ENCODE measurements at regions not wholly inside any gene's neighbourhood (a gene's known extent, or its start where the extent isn't known, plus 50 kb on each side); places are given as distances from the start of the nearest gene placed in this dataset.

- Histone ChIP-seq H3K79me2 (ENCODE audit: control insufficient read depth, low read length) (no peaks in the 10 kb centered on the region), H3F3A (ENCODE audit: control insufficient read depth, insufficient read depth) (no peaks in the 10 kb centered on the region), H3K4me2 (ENCODE audit: low read length) (no peak overlapping the region), H4K20me1 (ENCODE audit: control insufficient read depth, insufficient read depth, low read depth, low read length) (no peaks in the 10 kb centered on the region), H3K4me1 (ENCODE audit: control insufficient read depth, low read length) (peaks cover 7% of the 10 kb centered on the region), H3K36me3 (ENCODE audit: control insufficient read depth, low read length) (no peaks in the 10 kb centered on the region), H3K9me3 (ENCODE audit: control insufficient read depth, insufficient read depth, low read length) (no peaks in the 10 kb centered on the region), H3K9me2 (replicated peaks; ENCODE audit: control insufficient read depth, low read length) (no peaks in the 10 kb centered on the region), H3K27me3 (ENCODE audit: control insufficient read depth, low read length) (no peaks in the 10 kb centered on the region), H3K4me3 (ENCODE audit: low read length) (no peak overlapping the region), H3K27ac (ENCODE audit: low read depth, low read length) (no peak overlapping the region)
- TF ChIP-seq, protein P1, sequence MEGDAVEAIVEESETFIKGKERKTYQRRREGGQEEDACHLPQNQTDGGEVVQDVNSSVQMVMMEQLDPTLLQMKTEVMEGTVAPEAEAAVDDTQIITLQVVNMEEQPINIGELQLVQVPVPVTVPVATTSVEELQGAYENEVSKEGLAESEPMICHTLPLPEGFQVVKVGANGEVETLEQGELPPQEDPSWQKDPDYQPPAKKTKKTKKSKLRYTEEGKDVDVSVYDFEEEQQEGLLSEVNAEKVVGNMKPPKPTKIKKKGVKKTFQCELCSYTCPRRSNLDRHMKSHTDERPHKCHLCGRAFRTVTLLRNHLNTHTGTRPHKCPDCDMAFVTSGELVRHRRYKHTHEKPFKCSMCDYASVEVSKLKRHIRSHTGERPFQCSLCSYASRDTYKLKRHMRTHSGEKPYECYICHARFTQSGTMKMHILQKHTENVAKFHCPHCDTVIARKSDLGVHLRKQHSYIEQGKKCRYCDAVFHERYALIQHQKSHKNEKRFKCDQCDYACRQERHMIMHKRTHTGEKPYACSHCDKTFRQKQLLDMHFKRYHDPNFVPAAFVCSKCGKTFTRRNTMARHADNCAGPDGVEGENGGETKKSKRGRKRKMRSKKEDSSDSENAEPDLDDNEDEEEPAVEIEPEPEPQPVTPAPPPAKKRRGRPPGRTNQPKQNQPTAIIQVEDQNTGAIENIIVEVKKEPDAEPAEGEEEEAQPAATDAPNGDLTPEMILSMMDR (IDR thresholded peaks at IDR 0.05; ENCODE audit: low read depth, low read length, poor library complexity, severe bottlenecking) = no peak
- TF ChIP-seq EZH2phosphoT487 (IDR thresholded peaks at IDR 0.05; ENCODE audit: borderline replicate concordance, low read length) = no peak
Measured at GRCh38 chr13:40341096-40341471, 325.4 kb downstream of the FOXO1 start.

DNA sequence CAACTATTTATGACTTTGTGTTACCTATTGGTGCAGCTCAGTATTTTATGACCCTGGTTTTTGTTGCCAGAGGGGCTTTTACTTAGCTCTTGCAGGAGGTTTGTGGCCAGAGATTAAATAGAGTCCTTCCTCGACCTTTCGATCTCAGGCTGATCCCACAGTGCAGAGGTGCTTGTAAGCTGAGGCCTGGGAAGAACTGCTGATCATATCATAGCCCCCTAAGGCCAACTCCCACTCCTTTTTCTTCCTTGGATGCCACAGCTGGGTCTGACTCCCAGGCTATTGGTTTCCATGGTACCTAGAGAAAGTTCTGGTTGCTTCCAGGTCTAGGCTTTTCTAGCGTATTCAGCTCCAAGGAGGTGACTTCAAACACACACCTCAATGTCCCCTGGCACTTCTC, 324.9 kb downstream of the FOXO1 start:
- no peak overlapping the region for H3K27ac ChIP-seq (ENCODE audit: low read depth, low read length)

GRCh38 chr13:40342461-40342860, 324.0 kb downstream of the FOXO1 start:
- Histone ChIP-seq H3F3A (ENCODE audit: control insufficient read depth, insufficient read depth) (no peaks in the 10 kb centered on the region), H3K4me2 (ENCODE audit: low read length) (no peak overlapping the region), H3K9me3 (ENCODE audit: control insufficient read depth, insufficient read depth, low read length) (no peaks in the 10 kb centered on the region), H3K79me2 (ENCODE audit: control insufficient read depth, low read length) (no peaks in the 10 kb centered on the region), H3K4me1 (ENCODE audit: control insufficient read depth, low read length) (peaks cover 5% of the 10 kb centered on the region), H3K36me3 (ENCODE audit: control insufficient read depth, low read length) (no peaks in the 10 kb centered on the region), H4K20me1 (ENCODE audit: control insufficient read depth, insufficient read depth, low read depth, low read length) (no peaks in the 10 kb centered on the region), H3K27ac (ENCODE audit: low read depth, low read length) (no peak overlapping the region), H3K27me3 (ENCODE audit: control insufficient read depth, low read length) (no peaks in the 10 kb centered on the region), H3K4me3 (ENCODE audit: low read length) (no peak overlapping the region), H3K9me2 (replicated peaks; ENCODE audit: control insufficient read depth, low read length) (no peaks in the 10 kb centered on the region)
- no peak for TF ChIP-seq EZH2phosphoT487 (IDR thresholded peaks at IDR 0.05; ENCODE audit: borderline replicate concordance, low read length)
- TF ChIP-seq, protein P1 (IDR thresholded peaks at IDR 0.05; ENCODE audit: low read depth, low read length, poor library complexity, severe bottlenecking) = no peak

More for the DNA sequence above, 324.9 kb downstream of the FOXO1 start:
- Histone ChIP-seq H4K20me1 (ENCODE audit: control insufficient read depth, insufficient read depth, low read depth, low read length) (no peaks in the 10 kb centered on the region), H3K9me2 (replicated peaks; ENCODE audit: control insufficient read depth, low read length) (no peaks in the 10 kb centered on the region), H3F3A (ENCODE audit: control insufficient read depth, insufficient read depth) (no peaks in the 10 kb centered on the region), H3K4me3 (ENCODE audit: low read length) (no peak overlapping the region), H3K27me3 (ENCODE audit: control insufficient read depth, low read length) (no peaks in the 10 kb centered on the region), H3K4me1 (ENCODE audit: control insufficient read depth, low read length) (peaks cover 7% of the 10 kb centered on the region), H3K9me3 (ENCODE audit: control insufficient read depth, insufficient read depth, low read length) (no peaks in the 10 kb centered on the region), H3K79me2 (ENCODE audit: control insufficient read depth, low read length) (no peaks in the 10 kb centered on the region), H3K4me2 (ENCODE audit: low read length) (no peak overlapping the region), H3K36me3 (ENCODE audit: control insufficient read depth, low read length) (no peaks in the 10 kb centered on the region)
- TF ChIP-seq EZH2phosphoT487 (IDR thresholded peaks at IDR 0.05; ENCODE audit: borderline replicate concordance, low read length) = no peak
- TF ChIP-seq, protein P1 (IDR thresholded peaks at IDR 0.05; ENCODE audit: low read depth, low read length, poor library complexity, severe bottlenecking) = no peak

DNA sequence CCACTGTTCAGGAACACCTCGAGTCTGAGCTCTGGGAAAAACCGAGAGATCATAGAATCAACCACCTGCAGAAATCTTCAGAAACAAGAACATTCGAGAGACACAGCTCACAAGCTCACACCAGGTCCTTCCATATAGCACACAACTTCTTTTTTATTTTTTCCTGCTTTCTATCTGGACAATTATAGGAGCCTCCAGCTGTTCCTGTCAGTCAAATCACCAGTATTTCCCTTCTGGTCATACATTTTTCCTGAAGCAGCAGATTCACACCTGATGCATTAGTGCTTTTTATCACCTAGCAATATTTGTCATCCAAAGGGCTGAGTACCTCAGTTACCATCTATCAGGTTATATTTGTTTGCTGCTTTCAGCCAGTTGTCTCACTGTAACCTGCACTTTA, 323.5 kb downstream of the FOXO1 start:
- no peaks in the 10 kb centered on the region for H3K9me3 ChIP-seq (ENCODE audit: control insufficient read depth, insufficient read depth, low read length)
- no peaks in the 10 kb centered on the region for H3K36me3 ChIP-seq (ENCODE audit: control insufficient read depth, low read length)
- TF ChIP-seq, protein P1 (IDR thresholded peaks at IDR 0.05; ENCODE audit: low read depth, low read length, poor library complexity, severe bottlenecking) = no peak
- no peak for TF ChIP-seq EZH2phosphoT487 (IDR thresholded peaks at IDR 0.05; ENCODE audit: borderline replicate concordance, low read length)

More for the DNA sequence above, 323.5 kb downstream of the FOXO1 start:
- Histone ChIP-seq H3K4me1 (ENCODE audit: control insufficient read depth, low read length) (peaks cover 5% of the 10 kb centered on the region), H3K4me3 (ENCODE audit: low read length) (no peak overlapping the region), H3K79me2 (ENCODE audit: control insufficient read depth, low read length) (no peaks in the 10 kb centered on the region), H4K20me1 (ENCODE audit: control insufficient read depth, insufficient read depth, low read depth, low read length) (no peaks in the 10 kb centered on the region), H3F3A (ENCODE audit: control insufficient read depth, insufficient read depth) (no peaks in the 10 kb centered on the region), H3K9me2 (replicated peaks; ENCODE audit: control insufficient read depth, low read length) (no peaks in the 10 kb centered on the region), H3K27ac (ENCODE audit: low read depth, low read length) (no peak overlapping the region), H3K4me2 (ENCODE audit: low read length) (no peak overlapping the region), H3K27me3 (ENCODE audit: control insufficient read depth, low read length) (no peaks in the 10 kb centered on the region)
